Superior temporal gyrus (tissue), 1 donor: ENCODE measurements at regions not wholly inside any gene's neighbourhood (a gene's known extent, or its start where the extent isn't known, plus 50 kb on each side); places are given as distances from the start of the nearest gene placed in this dataset.
"Not testable (repeated sequence)": the region's sequence is repeated elsewhere in the genome, so short reads cannot be mapped to it uniquely, and the experiment has no call there.

ENCODE experiments used
- DNase-seq: peaks from one replicate; pipeline ENCODE4 v3.0.0-alpha.2; 2016; ENCODE audit errors: extremely low spot score

- no peak for DNase-seq
These were observed 305.0 kb downstream of the BCKDHB start for GRCh38 chr6:80411486-80411885.

GRCh38 chr6:80407976-80408375, 301.5 kb downstream of the BCKDHB start:
- not testable (repeated sequence) for DNase-seq

- no peak for DNase-seq
These were observed 298.4 kb downstream of the BCKDHB start for GRCh38 chr6:80404889-80405288.

- DNase-seq: no peak
These were observed 296.9 kb downstream of the BCKDHB start for GRCh38 chr6:80403365-80403764.

- no peak for DNase-seq
These were observed 295.8 kb downstream of the BCKDHB start for GRCh38 chr6:80402266-80402665.
